Lower leg skin (tissue), 4 donors: ENCODE measurements at regions not wholly inside any gene's neighbourhood (a gene's known extent, or its start where the extent isn't known, plus 50 kb on each side); places are given as distances from the start of the nearest gene placed in this dataset.

Source experiments
- DNase-seq, 2 donors: peaks; one replicate each; pipeline ENCODE4 v3.0.0-alpha.2; 2019; ENCODE audit warnings: low spot score in 2 of 2
- H3K4me3 ChIP-seq: fragments of 200-600 bp; sonication (generic); 2 replicates; pipeline ENCODE4 v1.5.1; 2017; ENCODE audit warnings: mild to moderate bottlenecking, low read depth; ENCODE audit not compliant: poor library complexity, severe bottlenecking
- POLR2A ChIP-seq, 2 donors: fragments of 450-650 bp; IDR thresholded peaks; one replicate each; pipeline ENCODE4 v1.6.1; 2016 to 2017; ENCODE audit warnings: antibody characterized with exemption in 2 of 2, mild to moderate bottlenecking in 1 of 2, moderate library complexity in 1 of 2
- WGBS, 2 donors: methylation state at CpG; one replicate each; pipeline ENCODE4 v1.1.5; 2018; 5-methylcytosine and 5-hydroxymethylcytosine counted together
- intact Hi-C: fragments of 100-400 bp; cut with DNase I; formaldehyde crosslinking; loops from one replicate; pipeline ENCODE4 v1.15.0; 2023; ENCODE audit warnings: low total_unique reads
- TF ChIP-seq, protein P1 (sequence below), 3 donors: fragments of 450-650 bp; IDR thresholded peaks; one replicate each; pipeline ENCODE4 v1.5.1; 2016; ENCODE audit warnings: antibody characterized with exemption in 3 of 3, mild to moderate bottlenecking in 3 of 3, moderate library complexity in 2 of 3

DNA sequence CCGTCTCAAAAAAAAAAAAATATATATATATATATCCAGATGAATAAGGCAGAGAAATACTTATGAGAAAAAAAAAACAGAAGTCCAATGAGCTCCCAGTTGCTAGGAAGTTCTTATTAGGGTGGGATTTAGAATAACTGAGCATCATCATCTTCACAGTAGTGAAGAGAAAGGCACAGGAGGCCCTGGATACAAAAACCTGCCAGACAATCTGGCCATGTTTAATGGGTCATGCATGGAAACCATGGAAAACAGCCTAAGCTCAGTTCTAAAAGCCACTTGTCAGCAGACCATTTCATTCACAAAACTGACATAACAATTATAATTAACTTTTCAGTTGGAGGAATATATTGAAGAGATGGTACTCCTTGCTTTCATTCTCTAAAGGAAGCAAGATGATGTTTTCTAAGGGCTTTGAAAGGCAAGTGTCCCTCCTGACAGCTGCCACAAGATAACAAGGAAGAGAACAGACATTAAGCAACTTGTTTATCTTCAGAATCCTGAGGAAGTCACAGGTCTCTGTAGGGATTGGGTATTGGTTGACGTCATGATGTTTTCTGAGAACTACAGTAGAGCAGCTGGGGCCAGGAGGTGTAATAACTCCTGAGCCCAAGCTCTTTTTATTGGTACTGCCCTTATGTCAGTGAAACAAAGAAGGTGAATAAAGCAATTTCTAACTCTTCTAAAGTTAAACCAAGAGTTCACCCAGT, 463.1 kb downstream of the DMAC1 start:
- TF ChIP-seq POLR2A (IDR thresholded peaks at IDR 0.05), result no peak
- TF ChIP-seq, protein P1, sequence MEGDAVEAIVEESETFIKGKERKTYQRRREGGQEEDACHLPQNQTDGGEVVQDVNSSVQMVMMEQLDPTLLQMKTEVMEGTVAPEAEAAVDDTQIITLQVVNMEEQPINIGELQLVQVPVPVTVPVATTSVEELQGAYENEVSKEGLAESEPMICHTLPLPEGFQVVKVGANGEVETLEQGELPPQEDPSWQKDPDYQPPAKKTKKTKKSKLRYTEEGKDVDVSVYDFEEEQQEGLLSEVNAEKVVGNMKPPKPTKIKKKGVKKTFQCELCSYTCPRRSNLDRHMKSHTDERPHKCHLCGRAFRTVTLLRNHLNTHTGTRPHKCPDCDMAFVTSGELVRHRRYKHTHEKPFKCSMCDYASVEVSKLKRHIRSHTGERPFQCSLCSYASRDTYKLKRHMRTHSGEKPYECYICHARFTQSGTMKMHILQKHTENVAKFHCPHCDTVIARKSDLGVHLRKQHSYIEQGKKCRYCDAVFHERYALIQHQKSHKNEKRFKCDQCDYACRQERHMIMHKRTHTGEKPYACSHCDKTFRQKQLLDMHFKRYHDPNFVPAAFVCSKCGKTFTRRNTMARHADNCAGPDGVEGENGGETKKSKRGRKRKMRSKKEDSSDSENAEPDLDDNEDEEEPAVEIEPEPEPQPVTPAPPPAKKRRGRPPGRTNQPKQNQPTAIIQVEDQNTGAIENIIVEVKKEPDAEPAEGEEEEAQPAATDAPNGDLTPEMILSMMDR (IDR thresholded peaks at IDR 0.05), result no peak
- 71 to 81% methylated on average over 2 of the region's 2 CpGs for WGBS, 2 donors
- H3K4me3 ChIP-seq, result no peak overlapping the region
- intact Hi-C loops, result no loop called here
- DNase-seq, result no peak

DNA sequence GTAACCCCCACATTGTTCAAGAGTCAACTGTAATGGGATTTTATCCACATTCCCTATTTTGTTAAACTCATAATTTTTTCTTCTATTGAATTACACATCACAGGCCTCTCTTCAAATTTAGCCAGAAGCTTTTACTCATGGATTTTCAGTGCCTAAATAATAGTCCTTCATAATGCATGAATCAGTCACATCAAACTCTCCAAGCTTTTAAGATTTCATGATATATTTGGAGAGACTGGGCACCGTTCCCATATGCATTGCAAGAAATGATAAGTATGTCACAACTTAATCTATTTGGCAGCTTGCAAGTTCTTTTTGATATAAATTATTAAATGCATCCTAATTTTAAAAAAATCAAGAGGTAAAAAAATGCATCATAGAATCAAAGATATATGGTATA, 465.9 kb downstream of the DMAC1 start:
- WGBS, 2 donors, result 38% methylated on average over 1 of the region's 1 CpG
- DNase-seq, result no peak
- intact Hi-C loops, result no loop called here
- TF ChIP-seq POLR2A (IDR thresholded peaks at IDR 0.05), result no peak
- TF ChIP-seq, protein P1 (IDR thresholded peaks at IDR 0.05), result no peak
- H3K4me3 ChIP-seq, result no peak overlapping the region

DNA sequence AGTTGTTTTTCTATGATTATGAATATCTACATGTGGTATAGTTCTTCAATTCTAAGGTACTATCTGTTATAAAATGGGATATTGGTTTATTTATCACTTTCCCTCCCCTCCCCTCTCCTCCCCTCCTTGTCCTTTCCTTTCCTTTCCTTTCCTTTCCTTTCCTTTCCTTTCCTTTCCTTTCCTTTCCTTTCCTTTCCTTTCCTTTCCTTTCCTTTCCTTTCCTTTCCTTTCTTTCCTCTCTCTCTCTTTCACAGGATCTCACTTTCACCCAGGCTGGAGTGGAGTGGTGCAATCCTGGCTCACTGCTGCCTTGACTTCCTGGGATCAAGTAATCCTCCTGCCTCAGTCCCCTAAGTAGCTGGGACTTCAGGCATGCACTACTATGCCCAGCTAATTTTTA, 466.8 kb downstream of the DMAC1 start:
- intact Hi-C loops, result no loop called here
- DNase-seq, result no peak
- H3K4me3 ChIP-seq, result no peak overlapping the region
- TF ChIP-seq, protein P1 (IDR thresholded peaks at IDR 0.05), result no peak
- no peak for TF ChIP-seq POLR2A (IDR thresholded peaks at IDR 0.05)

DNA sequence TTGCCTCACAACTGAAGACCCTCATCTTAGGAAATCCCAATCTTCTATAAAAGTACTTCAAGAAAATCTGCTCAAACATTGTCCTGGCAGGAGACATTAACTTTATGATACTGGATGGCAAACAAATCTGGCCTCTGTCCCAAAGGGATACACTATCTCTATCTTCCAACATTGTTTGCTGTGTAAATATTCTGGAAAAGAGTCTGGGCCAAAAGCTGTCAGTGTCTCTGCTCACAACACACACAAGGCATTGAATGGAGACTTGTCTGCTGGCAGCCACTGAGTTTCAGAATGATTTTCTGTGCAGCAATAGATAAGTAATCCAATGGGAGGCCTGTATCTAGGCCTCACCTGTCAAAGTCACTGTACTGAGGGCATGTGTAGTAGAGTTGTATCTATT, 471.1 kb downstream of the DMAC1 start:
- TF ChIP-seq, protein P1 (IDR thresholded peaks at IDR 0.05), result no peak
- TF ChIP-seq POLR2A (IDR thresholded peaks at IDR 0.05), result no peak
- H3K4me3 ChIP-seq, result no peak overlapping the region
- no peak for DNase-seq
- intact Hi-C loops, result no loop called here

DNA sequence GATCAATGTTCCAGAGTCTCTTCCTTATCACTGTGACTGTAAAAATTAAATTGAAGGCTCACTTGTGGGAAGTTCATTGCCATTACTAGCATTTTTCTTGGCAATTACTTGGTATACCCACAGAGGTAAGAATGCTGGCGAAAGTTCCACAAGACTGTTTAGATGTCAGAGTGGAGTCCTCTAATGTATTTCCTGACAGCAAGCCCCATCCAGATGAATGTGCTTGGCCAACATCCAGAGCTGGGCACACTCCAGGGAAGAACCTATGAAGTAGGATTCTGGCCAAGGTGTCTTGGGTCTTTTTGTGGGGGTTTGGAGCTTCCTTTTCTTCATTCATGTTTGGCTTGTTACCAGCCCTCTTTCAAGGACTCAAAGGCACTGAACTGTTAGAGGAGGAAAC, 473.6 kb downstream of the DMAC1 start:
- no peak for DNase-seq
- intact Hi-C loops, result no loop called here
- H3K4me3 ChIP-seq, result no peak overlapping the region
- 58 to 68% methylated on average over 1 of the region's 1 CpG for WGBS, 2 donors
- TF ChIP-seq POLR2A (IDR thresholded peaks at IDR 0.05), result no peak
- TF ChIP-seq, protein P1 (IDR thresholded peaks at IDR 0.05), result no peak

DNA sequence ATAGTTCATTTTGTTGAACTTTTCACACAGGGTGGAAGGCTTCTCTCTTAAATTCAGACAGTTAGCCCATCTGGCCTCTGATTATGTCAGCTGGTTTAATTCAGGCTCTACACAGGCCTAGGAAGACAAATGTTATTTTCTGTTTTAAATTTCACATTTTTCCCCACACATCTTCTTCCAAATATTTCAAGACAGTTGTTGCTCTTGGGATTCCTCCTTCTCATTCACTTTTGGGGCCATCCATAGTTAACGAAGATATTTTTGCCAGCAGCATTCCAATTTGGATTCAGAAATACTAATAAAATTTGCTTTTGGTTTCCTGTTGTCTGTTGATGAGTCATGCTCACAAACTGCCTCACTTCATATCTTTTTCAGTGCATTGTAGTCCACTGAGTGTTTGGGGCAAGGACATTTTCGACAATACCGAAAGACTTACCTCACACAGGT, 475.4 kb downstream of the DMAC1 start:
- intact Hi-C loops, result no loop called here
- DNase-seq, result no peak
- TF ChIP-seq, protein P1 (IDR thresholded peaks at IDR 0.05), result no peak
- TF ChIP-seq POLR2A (IDR thresholded peaks at IDR 0.05), result no peak
- H3K4me3 ChIP-seq, result no peak overlapping the region
- WGBS, 2 donors, result 75 to 77% methylated on average over 3 of the region's 3 CpGs
